Caco-2 (cell line): ENCODE measurements at regions not wholly inside any gene's neighbourhood (a gene's known extent, or its start where the extent isn't known, plus 50 kb on each side); places are given as distances from the start of the nearest gene placed in this dataset.

Experiments
- BruUV-seq: library from RNA; stranded (reverse); fragments of 400-500 nt; replicated peaks from 2 replicates; lab custom pipeline; 2021; lab: Mats Ljungman, UMichigan
- CTCF ChIA-PET: fragments of 300-600 bp; sonication (Branson Sonifier 250); formaldehyde crosslinking; loops from one replicate; lab custom pipeline; 2022; ENCODE audit warnings: antibody characterized with exemption; lab: Charles Lee
- POLR2A ChIA-PET: fragments of 300-600 bp; sonication (Branson Sonifier 250); formaldehyde crosslinking; loops from one replicate; lab custom pipeline; 2022; ENCODE audit warnings: antibody characterized with exemption; lab: Charles Lee
- DNase-seq, 2 experiments: peaks; one replicate each; pipeline versions ENCODE4 v3.0.0 to v3.0.0-alpha.2; 2020 to 2022
- H3K27me3 ChIP-seq: replicated peaks from 2 replicates; pipeline ENCODE4 v1.6.0; 2011; ENCODE audit warnings: low read length; ENCODE audit not compliant: control insufficient read depth, insufficient read depth
- H3K36me3 ChIP-seq: 2 replicates; pipeline ENCODE4 v1.5.1; 2011; ENCODE audit warnings: low read length; ENCODE audit not compliant: control insufficient read depth, insufficient read depth
- H3K4me1 ChIP-seq: fragments of 250-450 bp; sonication (Bioruptor Pico); 2 replicates; pipeline ENCODE4 v1.5.1; 2020; ENCODE audit warnings: mild to moderate bottlenecking
- H3K4me3 ChIP-seq: 2 replicates; pipeline ENCODE4 v1.5.1; 2011; ENCODE audit warnings: low read depth, mild to moderate bottlenecking, control low read depth, low read length
- H3K9me3 ChIP-seq: fragments of 250-450 bp; sonication (Bioruptor Pico); 2 replicates; pipeline ENCODE4 v1.5.1; 2020; ENCODE audit warnings: mild to moderate bottlenecking, moderate library complexity
- H3K27ac Mint-ChIP-seq: one replicate; pipeline ENCODE4 v1.8.0; 2022; ENCODE audit warnings: mixed read lengths; ENCODE audit not compliant: unreplicated experiment
- H3K27me3 Mint-ChIP-seq: one replicate; pipeline ENCODE4 v1.8.0; 2022; ENCODE audit warnings: mixed read lengths; ENCODE audit not compliant: insufficient read depth, unreplicated experiment
- H3K36me3 Mint-ChIP-seq: one replicate; pipeline ENCODE4 v1.8.0; 2022; ENCODE audit warnings: mild to moderate bottlenecking, mixed read lengths; ENCODE audit not compliant: insufficient read depth, unreplicated experiment
- H3K4me1 Mint-ChIP-seq: one replicate; pipeline ENCODE4 v1.8.0; 2022; ENCODE audit warnings: low read depth, mixed read lengths; ENCODE audit not compliant: unreplicated experiment
- H3K4me3 Mint-ChIP-seq: one replicate; pipeline ENCODE4 v1.8.0; 2022; ENCODE audit warnings: mild to moderate bottlenecking, moderate library complexity, mixed read lengths; ENCODE audit not compliant: unreplicated experiment
- H3K9me3 Mint-ChIP-seq: one replicate; pipeline ENCODE4 v1.8.0; 2022; ENCODE audit warnings: mixed read lengths; ENCODE audit not compliant: unreplicated experiment
- intact Hi-C: fragments of 100-400 bp; cut with micrococcal nuclease; formaldehyde crosslinking; loops from one replicate; pipeline ENCODE4 v1.10.0; 2022; ENCODE audit not compliant: unreplicated experiment
- TF ChIP-seq, protein P1 (sequence below), 2 experiments: fragments of 200-600 bp in 1 of 2; IDR thresholded peaks; 1 replicate in 1 of 2; 2 replicates in 1 of 2; pipeline versions ENCODE4 v1.5.1 to v1.8.0; 2011 to 2022; ENCODE audit warnings: antibody characterized with exemption in 1 of 2, control low read depth in 1 of 2, inconsistent platforms in 1 of 2, low read depth in 1 of 2, low read length in 1 of 2, mild to moderate bottlenecking in 1 of 2, moderate library complexity in 1 of 2; ENCODE audit not compliant: insufficient read depth in 1 of 2, severe bottlenecking in 1 of 2, unreplicated experiment in 1 of 2

DNA sequence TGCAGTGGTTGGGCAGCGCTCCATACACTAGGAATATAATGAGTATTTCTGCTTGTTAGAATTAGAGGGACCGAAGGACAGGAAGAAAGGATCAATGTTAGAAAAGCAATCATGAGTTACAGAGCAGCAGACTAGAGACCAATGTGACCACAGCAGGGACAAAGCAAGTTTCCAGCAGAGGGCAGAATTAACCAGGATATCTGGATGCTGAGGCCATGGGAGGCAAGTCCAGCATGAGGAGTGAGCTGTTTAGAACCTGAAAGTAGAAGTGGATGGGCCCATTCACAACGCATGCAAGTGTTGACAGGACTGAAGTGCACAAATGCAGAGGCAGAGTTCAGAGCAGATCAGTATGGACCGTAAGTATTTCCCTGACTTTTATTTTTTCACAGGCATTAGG, 910.4 kb upstream of the GYPC start:
- ChIA-PET POLR2A (no interaction called here), CTCF (interaction anchor here (0.7 to 1.1 kb wide), 2 partner anchors 739 to 900 kb away, joined by 3 to 4 read pairs; no protein-coding TSS in a partner anchor)
- no peaks in the 10 kb centered on the region for H3K9me3 ChIP-seq
- intact Hi-C loops = loop anchor here (1.0 to 5.0 kb wide), 6 partner anchors 493 to 1227 kb away; no protein-coding TSS in a partner anchor
- DNase-seq = peak; percentile 57 to 71
- no peak overlapping the region for H3K4me3 ChIP-seq
- Mint-ChIP-seq H3K36me3 (no peaks in the 10 kb centered on the region), H3K4me1 (no peaks in the 10 kb centered on the region), H3K27ac (no peak overlapping the region), H3K9me3 (peaks cover under 1% of the 10 kb centered on the region), H3K4me3 (no peak overlapping the region), H3K27me3 (no peaks in the 10 kb centered on the region)
- TF ChIP-seq, protein P1, sequence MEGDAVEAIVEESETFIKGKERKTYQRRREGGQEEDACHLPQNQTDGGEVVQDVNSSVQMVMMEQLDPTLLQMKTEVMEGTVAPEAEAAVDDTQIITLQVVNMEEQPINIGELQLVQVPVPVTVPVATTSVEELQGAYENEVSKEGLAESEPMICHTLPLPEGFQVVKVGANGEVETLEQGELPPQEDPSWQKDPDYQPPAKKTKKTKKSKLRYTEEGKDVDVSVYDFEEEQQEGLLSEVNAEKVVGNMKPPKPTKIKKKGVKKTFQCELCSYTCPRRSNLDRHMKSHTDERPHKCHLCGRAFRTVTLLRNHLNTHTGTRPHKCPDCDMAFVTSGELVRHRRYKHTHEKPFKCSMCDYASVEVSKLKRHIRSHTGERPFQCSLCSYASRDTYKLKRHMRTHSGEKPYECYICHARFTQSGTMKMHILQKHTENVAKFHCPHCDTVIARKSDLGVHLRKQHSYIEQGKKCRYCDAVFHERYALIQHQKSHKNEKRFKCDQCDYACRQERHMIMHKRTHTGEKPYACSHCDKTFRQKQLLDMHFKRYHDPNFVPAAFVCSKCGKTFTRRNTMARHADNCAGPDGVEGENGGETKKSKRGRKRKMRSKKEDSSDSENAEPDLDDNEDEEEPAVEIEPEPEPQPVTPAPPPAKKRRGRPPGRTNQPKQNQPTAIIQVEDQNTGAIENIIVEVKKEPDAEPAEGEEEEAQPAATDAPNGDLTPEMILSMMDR (IDR thresholded peaks at IDR 0.05; ENCODE audit: insufficient read depth in 1 of 2, low read depth in 1 of 2, low read length in 1 of 2, severe bottlenecking in 1 of 2, unreplicated experiment in 1 of 2) = peak; percentile 40 to 62
- no peaks in the 10 kb centered on the region for H3K27me3 ChIP-seq
- BruUV-seq = no TSS peak
- no peaks in the 10 kb centered on the region for H3K36me3 ChIP-seq
- no peaks in the 10 kb centered on the region for H3K4me1 ChIP-seq

DNA sequence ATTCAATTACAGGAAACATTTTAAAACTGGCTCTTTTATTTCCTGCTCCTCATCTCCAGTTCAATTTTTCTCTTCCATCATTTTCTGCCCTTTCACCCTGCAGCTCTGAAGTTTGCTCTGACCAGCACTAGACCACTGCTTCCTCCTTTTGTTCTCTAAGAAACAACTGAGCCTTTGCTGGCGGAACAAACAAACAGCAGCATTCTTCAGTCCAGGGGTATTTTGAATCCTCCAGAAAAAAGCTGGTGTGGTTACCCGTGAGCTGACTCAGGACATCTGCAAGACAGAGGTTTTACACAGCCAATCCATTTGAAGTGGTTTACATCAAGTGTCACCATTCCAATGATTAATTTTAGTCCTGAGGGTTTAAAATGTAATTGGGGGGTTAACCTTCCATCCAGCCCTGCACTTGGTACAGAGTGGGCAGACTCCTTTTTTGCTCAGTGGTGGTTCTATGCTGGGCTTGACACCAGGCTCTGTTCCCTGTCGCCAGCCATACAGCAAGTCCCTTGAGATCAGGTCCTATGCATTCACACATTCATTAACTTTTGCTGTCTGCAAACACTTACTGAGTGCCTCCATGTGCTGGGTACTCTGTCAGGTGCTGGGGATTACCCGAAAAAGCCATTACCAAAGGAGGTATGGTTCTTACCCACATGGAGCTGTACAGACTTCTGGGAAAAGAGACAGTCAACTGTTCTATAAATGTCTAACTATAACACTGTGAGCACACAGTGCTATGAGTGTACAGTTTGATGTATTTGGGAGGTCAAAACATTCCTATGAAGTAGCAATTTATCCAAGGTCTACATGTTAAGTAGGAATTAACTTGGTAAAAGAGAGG, 909.4 kb upstream of the GYPC start:
- H3K4me3 ChIP-seq = no peak overlapping the region
- Mint-ChIP-seq H3K9me3 (no peaks in the 10 kb centered on the region), H3K36me3 (no peaks in the 10 kb centered on the region), H3K27ac (no peak overlapping the region), H3K27me3 (no peaks in the 10 kb centered on the region), H3K4me1 (no peaks in the 10 kb centered on the region), H3K4me3 (no peak overlapping the region)
- no peaks in the 10 kb centered on the region for H3K27me3 ChIP-seq
- no peaks in the 10 kb centered on the region for H3K9me3 ChIP-seq
- no peaks in the 10 kb centered on the region for H3K36me3 ChIP-seq
- TF ChIP-seq, protein P1 (IDR thresholded peaks at IDR 0.05; ENCODE audit: insufficient read depth in 1 of 2, low read depth in 1 of 2, low read length in 1 of 2, severe bottlenecking in 1 of 2, unreplicated experiment in 1 of 2) = no peak
- BruUV-seq = no TSS peak
- intact Hi-C loops = loop anchor here (5.0 kb wide), 1 partner anchor 1226 kb away; no protein-coding TSS in a partner anchor
- POLR2A ChIA-PET = no interaction called here
- no peaks in the 10 kb centered on the region for H3K4me1 ChIP-seq
- DNase-seq = no peak
- CTCF ChIA-PET = no interaction called here

DNA sequence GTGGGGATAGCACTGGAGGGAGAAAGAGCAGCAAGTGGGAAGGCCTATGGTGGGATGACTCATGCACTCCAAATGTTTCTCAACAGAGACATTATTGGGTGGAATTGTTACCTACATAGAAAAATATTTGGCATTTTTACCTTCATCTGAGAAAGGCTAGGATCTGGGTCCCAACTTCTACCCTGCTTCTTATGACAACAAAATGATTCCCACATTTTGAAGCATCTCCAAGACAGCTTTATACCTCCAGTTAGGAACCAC, 908.9 kb upstream of the GYPC start:
- Mint-ChIP-seq H3K4me1 (no peaks in the 10 kb centered on the region), H3K27ac (no peak overlapping the region), H3K27me3 (no peaks in the 10 kb centered on the region), H3K9me3 (no peaks in the 10 kb centered on the region), H3K4me3 (no peak overlapping the region), H3K36me3 (no peaks in the 10 kb centered on the region)
- no peak for DNase-seq
- no peaks in the 10 kb centered on the region for H3K36me3 ChIP-seq
- H3K4me3 ChIP-seq = no peak overlapping the region
- TF ChIP-seq, protein P1 (IDR thresholded peaks at IDR 0.05; ENCODE audit: insufficient read depth in 1 of 2, low read depth in 1 of 2, low read length in 1 of 2, severe bottlenecking in 1 of 2, unreplicated experiment in 1 of 2) = no peak
- intact Hi-C loops = loop anchor here (5.0 kb wide), 1 partner anchor 1225 kb away; no protein-coding TSS in a partner anchor
- no peaks in the 10 kb centered on the region for H3K4me1 ChIP-seq
- ChIA-PET POLR2A (no interaction called here), CTCF (no interaction called here)
- H3K27me3 ChIP-seq = no peaks in the 10 kb centered on the region
- H3K9me3 ChIP-seq = no peaks in the 10 kb centered on the region
- no TSS peak for BruUV-seq
